HCT116 (cell line): ENCODE measurements at regions not wholly inside any gene's neighbourhood (a gene's known extent, or its start where the extent isn't known, plus 50 kb on each side); places are given as distances from the start of the nearest gene placed in this dataset.

Experiments used
- CEBPB ChIP-seq: IDR thresholded peaks from 2 replicates; pipeline ENCODE4 v1.6.1; 2012; ENCODE audit warnings: low read depth
- ELF1 ChIP-seq: IDR thresholded peaks from 2 replicates; pipeline ENCODE4 v1.6.1; 2012; ENCODE audit warnings: low read depth, borderline replicate concordance
- EZH2 ChIP-seq: fragments of 200-600 bp; sonication (generic); IDR thresholded peaks from 2 replicates; pipeline ENCODE4 v1.6.1; 2017; ENCODE audit warnings: antibody characterized with exemption, mixed run types
- EZH2phosphoT487 ChIP-seq: fragments of 200-600 bp; IDR thresholded peaks from 2 replicates; pipeline ENCODE4 v1.6.1; 2018; ENCODE audit warnings: antibody characterized with exemption, borderline replicate concordance
- POLR2A ChIP-seq: IDR thresholded peaks from 2 replicates; pipeline ENCODE4 v1.7.0; 2011; ENCODE audit warnings: borderline replicate concordance; ENCODE audit not compliant: insufficient read depth, insufficient read length; ENCODE audit errors: extremely low read depth
- RAD21 ChIP-seq: IDR thresholded peaks from 2 replicates; pipeline ENCODE4 v1.6.1; 2012; ENCODE audit warnings: low read depth, mild to moderate bottlenecking
- SRF ChIP-seq: IDR thresholded peaks from 2 replicates; pipeline ENCODE4 v1.6.1; 2012; ENCODE audit warnings: low read depth
- TCF7L2 ChIP-seq: IDR thresholded peaks from 2 replicates; pipeline ENCODE4 v1.7.0; 2011; ENCODE audit warnings: borderline replicate concordance, inconsistent platforms; ENCODE audit not compliant: insufficient read depth, insufficient read length; ENCODE audit errors: extremely low read depth
- YY1 ChIP-seq: IDR thresholded peaks from 2 replicates; pipeline ENCODE4 v1.6.1; 2011; ENCODE audit warnings: low read length, low read depth, moderate library complexity, mild to moderate bottlenecking; ENCODE audit not compliant: insufficient replicate concordance; ENCODE audit errors: extremely low read depth
- TF ChIP-seq, protein P1 (sequence below): IDR thresholded peaks from 2 replicates; pipeline ENCODE4 v1.6.1; 2012
- TF ChIP-seq, protein P2 (sequence below), 3 experiments: fragments of 200-600 bp in 1 of 3; sonication (generic) in 1 of 3; IDR thresholded peaks in 2 of 3; conservative IDR thresholded peaks in 1 of 3; 2 replicates each; pipeline ENCODE4 v1.5.1; 2012 to 2017; ENCODE audit warnings: low read depth in 2 of 3, low read length in 2 of 3, antibody characterized with exemption in 1 of 3, borderline replicate concordance in 1 of 3, control low read depth in 1 of 3, mild to moderate bottlenecking in 1 of 3, mixed read lengths in 1 of 3, mixed run types in 1 of 3, moderate library complexity in 1 of 3; ENCODE audit not compliant: insufficient read depth in 1 of 3
- TF ChIP-seq, protein P3 (sequence below): IDR thresholded peaks from 2 replicates; pipeline ENCODE4 v1.6.1; 2012; ENCODE audit warnings: low read depth
- TF ChIP-seq, protein P4 (sequence below): IDR thresholded peaks from 2 replicates; pipeline ENCODE4 v1.6.1; 2012

DNA sequence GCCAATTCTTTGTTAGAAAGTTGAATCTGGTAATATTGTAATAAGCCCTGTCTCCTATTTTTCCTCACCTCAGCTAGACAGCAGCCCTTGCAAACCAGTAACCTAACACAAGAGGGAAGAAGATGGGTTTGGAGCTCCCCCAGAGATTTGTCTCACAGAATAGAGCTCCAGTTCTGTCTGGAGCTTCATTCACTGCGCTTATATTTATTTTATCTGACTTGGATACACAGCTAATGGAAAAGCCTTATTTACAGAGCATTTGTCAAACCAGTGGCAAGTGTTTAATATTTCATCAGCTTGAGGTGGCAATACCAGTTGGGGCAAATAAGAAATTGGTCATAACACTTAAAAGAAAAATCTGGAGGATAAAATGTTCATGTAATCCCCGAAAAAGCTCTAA lies 1094.0 kb downstream of the FSCB start:
- no peak for TF ChIP-seq YY1
- TF ChIP-seq EZH2 = no peak
- TF ChIP-seq, protein P1, sequence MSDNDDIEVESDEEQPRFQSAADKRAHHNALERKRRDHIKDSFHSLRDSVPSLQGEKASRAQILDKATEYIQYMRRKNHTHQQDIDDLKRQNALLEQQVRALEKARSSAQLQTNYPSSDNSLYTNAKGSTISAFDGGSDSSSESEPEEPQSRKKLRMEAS = no peak
- TF ChIP-seq, protein P2, sequence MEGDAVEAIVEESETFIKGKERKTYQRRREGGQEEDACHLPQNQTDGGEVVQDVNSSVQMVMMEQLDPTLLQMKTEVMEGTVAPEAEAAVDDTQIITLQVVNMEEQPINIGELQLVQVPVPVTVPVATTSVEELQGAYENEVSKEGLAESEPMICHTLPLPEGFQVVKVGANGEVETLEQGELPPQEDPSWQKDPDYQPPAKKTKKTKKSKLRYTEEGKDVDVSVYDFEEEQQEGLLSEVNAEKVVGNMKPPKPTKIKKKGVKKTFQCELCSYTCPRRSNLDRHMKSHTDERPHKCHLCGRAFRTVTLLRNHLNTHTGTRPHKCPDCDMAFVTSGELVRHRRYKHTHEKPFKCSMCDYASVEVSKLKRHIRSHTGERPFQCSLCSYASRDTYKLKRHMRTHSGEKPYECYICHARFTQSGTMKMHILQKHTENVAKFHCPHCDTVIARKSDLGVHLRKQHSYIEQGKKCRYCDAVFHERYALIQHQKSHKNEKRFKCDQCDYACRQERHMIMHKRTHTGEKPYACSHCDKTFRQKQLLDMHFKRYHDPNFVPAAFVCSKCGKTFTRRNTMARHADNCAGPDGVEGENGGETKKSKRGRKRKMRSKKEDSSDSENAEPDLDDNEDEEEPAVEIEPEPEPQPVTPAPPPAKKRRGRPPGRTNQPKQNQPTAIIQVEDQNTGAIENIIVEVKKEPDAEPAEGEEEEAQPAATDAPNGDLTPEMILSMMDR (IDR thresholded peaks at IDR 0.05 in 2 of 3, conservative IDR thresholded peaks at IDR 0.05 in 1 of 3; ENCODE audit: borderline replicate concordance in 1 of 3, insufficient read depth in 1 of 3, low read depth in 2 of 3, low read length in 2 of 3) = no peak
- TF ChIP-seq POLR2A = no peak
- no peak for TF ChIP-seq RAD21
- no peak for TF ChIP-seq EZH2phosphoT487
- TF ChIP-seq, protein P3, sequence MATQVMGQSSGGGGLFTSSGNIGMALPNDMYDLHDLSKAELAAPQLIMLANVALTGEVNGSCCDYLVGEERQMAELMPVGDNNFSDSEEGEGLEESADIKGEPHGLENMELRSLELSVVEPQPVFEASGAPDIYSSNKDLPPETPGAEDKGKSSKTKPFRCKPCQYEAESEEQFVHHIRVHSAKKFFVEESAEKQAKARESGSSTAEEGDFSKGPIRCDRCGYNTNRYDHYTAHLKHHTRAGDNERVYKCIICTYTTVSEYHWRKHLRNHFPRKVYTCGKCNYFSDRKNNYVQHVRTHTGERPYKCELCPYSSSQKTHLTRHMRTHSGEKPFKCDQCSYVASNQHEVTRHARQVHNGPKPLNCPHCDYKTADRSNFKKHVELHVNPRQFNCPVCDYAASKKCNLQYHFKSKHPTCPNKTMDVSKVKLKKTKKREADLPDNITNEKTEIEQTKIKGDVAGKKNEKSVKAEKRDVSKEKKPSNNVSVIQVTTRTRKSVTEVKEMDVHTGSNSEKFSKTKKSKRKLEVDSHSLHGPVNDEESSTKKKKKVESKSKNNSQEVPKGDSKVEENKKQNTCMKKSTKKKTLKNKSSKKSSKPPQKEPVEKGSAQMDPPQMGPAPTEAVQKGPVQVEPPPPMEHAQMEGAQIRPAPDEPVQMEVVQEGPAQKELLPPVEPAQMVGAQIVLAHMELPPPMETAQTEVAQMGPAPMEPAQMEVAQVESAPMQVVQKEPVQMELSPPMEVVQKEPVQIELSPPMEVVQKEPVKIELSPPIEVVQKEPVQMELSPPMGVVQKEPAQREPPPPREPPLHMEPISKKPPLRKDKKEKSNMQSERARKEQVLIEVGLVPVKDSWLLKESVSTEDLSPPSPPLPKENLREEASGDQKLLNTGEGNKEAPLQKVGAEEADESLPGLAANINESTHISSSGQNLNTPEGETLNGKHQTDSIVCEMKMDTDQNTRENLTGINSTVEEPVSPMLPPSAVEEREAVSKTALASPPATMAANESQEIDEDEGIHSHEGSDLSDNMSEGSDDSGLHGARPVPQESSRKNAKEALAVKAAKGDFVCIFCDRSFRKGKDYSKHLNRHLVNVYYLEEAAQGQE = no peak
- no peak for TF ChIP-seq SRF
- no peak for TF ChIP-seq CEBPB
- TF ChIP-seq ELF1 = no peak
- TF ChIP-seq, protein P4, sequence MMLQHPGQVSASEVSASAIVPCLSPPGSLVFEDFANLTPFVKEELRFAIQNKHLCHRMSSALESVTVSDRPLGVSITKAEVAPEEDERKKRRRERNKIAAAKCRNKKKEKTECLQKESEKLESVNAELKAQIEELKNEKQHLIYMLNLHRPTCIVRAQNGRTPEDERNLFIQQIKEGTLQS = no peak
- no peak for TF ChIP-seq TCF7L2
